Tongue (tissue), 1 donor: ENCODE measurements at regions not wholly inside any gene's neighbourhood (a gene's known extent, or its start where the extent isn't known, plus 50 kb on each side); places are given as distances from the start of the nearest gene placed in this dataset.

Experiments used
- DNase-seq: peaks from one replicate; pipeline ENCODE4 v3.0.0-alpha.2; 2015

GRCh38 chr7:156282816-156283215 is 357.8 kb upstream of the RNF32 start:
- no peak for DNase-seq

- DNase-seq = peak; percentile 2
Measured at GRCh38 chr7:156279635-156280034, 360.9 kb upstream of the RNF32 start.

GRCh38 chr7:156275292-156275691 is 365.3 kb upstream of the RNF32 start:
- DNase-seq = no peak

- DNase-seq = no peak
Measured at GRCh38 chr7:156274557-156274956, 366.0 kb upstream of the RNF32 start.

GRCh38 chr7:156261581-156261980 is 379.0 kb upstream of the RNF32 start:
- no peak for DNase-seq

- no peak for DNase-seq
Measured at GRCh38 chr7:156257904-156258303, 382.7 kb upstream of the RNF32 start.

GRCh38 chr7:156255635-156256034 is 384.9 kb upstream of the RNF32 start:
- no peak for DNase-seq

GRCh38 chr7:156251861-156252260 is 388.7 kb upstream of the RNF32 start:
- DNase-seq = no peak

- no peak for DNase-seq
Measured at GRCh38 chr7:156240532-156240931, 400.0 kb upstream of the RNF32 start.

- no peak for DNase-seq
Measured at GRCh38 chr7:156238366-156239133, 402.0 kb upstream of the RNF32 start.

GRCh38 chr7:156237614-156238013 is 403.0 kb upstream of the RNF32 start:
- DNase-seq = no peak

GRCh38 chr7:156236936-156237599 is 403.5 kb upstream of the RNF32 start:
- no peak for DNase-seq

- DNase-seq = no peak
Measured at GRCh38 chr7:156236181-156236889, 404.2 kb upstream of the RNF32 start.

GRCh38 chr7:156234666-156235494 is 405.7 kb upstream of the RNF32 start:
- DNase-seq = no peak

GRCh38 chr7:156234192-156234591 is 406.4 kb upstream of the RNF32 start:
- DNase-seq = no peak

GRCh38 chr7:156232931-156233705 is 407.5 kb upstream of the RNF32 start:
- no peak for DNase-seq

- DNase-seq = no peak
Measured at GRCh38 chr7:156230576-156230975, 410.0 kb upstream of the RNF32 start.

- DNase-seq = no peak
Measured at GRCh38 chr7:156224833-156225225, 412.6 kb upstream of the SHH start.

GRCh38 chr7:156223935-156224832 is 411.9 kb upstream of the SHH start:
- DNase-seq = no peak

GRCh38 chr7:156222611-156223010 is 410.3 kb upstream of the SHH start:
- no peak for DNase-seq

GRCh38 chr7:156222151-156222550 is 409.9 kb upstream of the SHH start:
- no peak for DNase-seq
